ENCODE measurements at regions not wholly inside any gene's neighbourhood (a gene's known extent, or its start where the extent isn't known, plus 50 kb on each side); places are given as distances from the start of the nearest gene placed in this dataset.

DNA sequence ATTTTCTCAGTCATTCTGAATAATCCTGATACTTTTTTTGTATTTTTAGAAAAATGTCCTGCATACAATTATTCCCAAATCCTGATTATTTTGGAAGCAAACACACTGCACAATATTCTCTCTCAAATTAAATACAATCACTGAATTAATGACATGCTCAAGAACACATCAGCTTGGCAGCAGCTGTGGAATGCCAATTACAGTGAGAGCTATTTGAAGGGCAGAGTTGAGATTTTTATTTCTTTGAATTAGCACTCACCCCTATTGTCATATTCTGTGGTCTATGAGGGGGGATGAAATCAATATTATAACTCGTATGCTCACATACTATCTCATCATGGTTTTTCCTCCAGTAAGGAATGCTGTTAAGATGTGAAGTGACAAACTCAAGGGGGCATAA is 312.2 kb downstream of the CNTN3 start:
- no peak for DNase-seq (ENCODE audit: low read depth)
- H3K4me3 ChIP-seq (ENCODE audit: low read depth, low read length), result no peak overlapping the region
- TF ChIP-seq, protein P1, sequence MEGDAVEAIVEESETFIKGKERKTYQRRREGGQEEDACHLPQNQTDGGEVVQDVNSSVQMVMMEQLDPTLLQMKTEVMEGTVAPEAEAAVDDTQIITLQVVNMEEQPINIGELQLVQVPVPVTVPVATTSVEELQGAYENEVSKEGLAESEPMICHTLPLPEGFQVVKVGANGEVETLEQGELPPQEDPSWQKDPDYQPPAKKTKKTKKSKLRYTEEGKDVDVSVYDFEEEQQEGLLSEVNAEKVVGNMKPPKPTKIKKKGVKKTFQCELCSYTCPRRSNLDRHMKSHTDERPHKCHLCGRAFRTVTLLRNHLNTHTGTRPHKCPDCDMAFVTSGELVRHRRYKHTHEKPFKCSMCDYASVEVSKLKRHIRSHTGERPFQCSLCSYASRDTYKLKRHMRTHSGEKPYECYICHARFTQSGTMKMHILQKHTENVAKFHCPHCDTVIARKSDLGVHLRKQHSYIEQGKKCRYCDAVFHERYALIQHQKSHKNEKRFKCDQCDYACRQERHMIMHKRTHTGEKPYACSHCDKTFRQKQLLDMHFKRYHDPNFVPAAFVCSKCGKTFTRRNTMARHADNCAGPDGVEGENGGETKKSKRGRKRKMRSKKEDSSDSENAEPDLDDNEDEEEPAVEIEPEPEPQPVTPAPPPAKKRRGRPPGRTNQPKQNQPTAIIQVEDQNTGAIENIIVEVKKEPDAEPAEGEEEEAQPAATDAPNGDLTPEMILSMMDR (IDR thresholded peaks at IDR 0.05; ENCODE audit: control insufficient read depth, extremely low read depth, insufficient read depth), result no peak

DNA sequence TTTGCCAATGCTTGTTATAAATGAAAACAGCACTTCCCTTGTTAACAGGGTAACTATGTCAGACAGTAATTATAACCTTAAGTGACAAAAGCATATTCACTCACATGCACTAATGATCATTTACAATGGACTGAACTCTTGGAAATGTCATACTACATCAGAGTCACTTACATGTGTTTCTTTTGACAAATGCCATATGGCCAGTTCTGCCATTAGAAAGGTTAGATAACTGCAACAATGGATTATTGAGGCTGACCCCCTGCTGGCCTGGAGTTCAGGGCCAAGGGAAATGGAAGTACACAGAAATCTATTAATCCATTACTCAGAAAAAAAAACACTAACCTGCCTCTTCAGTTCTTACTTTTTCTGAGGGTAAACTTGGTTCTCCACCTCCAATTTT is 313.4 kb downstream of the CNTN3 start:
- no peak for DNase-seq (ENCODE audit: low read depth)
- H3K4me3 ChIP-seq (ENCODE audit: low read depth, low read length), result no peak overlapping the region
- TF ChIP-seq, protein P1 (IDR thresholded peaks at IDR 0.05; ENCODE audit: control insufficient read depth, extremely low read depth, insufficient read depth), result no peak

DNA sequence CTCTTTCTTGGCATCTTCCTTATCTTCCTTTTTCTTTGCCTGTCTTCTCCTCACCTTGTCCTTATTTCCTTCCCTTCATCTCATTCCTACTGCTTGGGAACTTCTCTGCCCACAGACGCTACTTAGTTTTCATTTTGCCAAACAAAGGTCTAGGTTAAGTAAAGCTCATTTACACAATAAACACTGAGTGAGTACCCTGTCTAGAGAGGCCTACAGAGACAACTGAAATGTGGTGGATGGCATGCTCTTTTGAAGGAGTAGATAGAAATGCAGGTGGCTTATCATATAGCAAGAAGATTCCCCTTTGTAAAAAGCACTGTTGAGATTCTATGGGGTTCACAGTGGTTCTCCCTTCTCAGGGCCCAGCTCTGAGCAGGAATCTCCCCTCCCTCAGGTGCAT is 319.0 kb downstream of the CNTN3 start:
- DNase-seq (ENCODE audit: low read depth), result no peak
- no peak overlapping the region for H3K4me3 ChIP-seq (ENCODE audit: low read depth, low read length)
- TF ChIP-seq, protein P1 (IDR thresholded peaks at IDR 0.05; ENCODE audit: control insufficient read depth, extremely low read depth, insufficient read depth), result no peak

DNA sequence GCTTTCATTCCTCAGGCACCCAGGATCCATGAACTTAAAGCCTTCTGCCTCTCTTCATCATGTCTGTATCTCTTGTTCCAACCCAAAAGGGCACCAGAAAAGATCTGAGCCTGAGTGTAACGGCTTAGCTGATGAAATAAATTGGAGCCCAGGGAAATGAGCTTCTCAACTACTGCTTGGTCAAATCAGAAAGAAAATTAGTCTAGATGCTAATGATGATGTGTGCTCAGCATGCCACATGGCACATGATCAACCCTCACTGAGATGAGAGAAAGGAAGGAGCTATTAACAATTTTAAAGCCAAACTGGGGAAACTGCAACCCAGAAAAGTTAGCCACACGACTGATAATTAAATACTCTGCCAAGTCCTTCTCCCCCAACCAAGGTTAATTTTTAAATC is 325.7 kb downstream of the CNTN3 start:
- TF ChIP-seq, protein P1 (IDR thresholded peaks at IDR 0.05; ENCODE audit: control insufficient read depth, extremely low read depth, insufficient read depth), result no peak
- H3K4me3 ChIP-seq (ENCODE audit: low read depth, low read length), result no peak overlapping the region
- no peak for DNase-seq (ENCODE audit: low read depth)

DNA sequence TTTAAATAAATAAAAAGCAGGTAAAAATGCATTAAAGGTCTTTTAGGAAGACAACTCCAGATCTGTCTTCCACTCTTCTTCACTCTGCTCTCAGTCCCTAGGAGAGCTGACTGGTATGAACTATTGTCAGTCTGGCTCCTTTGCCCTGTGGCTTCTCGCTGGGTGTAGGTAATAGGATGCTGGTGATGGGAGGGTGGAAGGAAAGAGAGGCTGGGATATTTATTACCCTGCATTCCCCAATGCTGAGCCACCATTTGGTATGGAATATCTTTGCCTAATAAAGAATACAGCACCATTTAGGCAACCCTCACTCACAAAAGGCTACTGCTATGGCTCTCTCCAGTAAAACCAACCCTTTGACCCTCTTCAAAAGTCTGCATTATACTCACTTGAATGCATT is 326.9 kb downstream of the CNTN3 start:
- TF ChIP-seq, protein P1 (IDR thresholded peaks at IDR 0.05; ENCODE audit: control insufficient read depth, extremely low read depth, insufficient read depth), result no peak
- DNase-seq (ENCODE audit: low read depth), result no peak
- H3K4me3 ChIP-seq (ENCODE audit: low read depth, low read length), result no peak overlapping the region

DNA sequence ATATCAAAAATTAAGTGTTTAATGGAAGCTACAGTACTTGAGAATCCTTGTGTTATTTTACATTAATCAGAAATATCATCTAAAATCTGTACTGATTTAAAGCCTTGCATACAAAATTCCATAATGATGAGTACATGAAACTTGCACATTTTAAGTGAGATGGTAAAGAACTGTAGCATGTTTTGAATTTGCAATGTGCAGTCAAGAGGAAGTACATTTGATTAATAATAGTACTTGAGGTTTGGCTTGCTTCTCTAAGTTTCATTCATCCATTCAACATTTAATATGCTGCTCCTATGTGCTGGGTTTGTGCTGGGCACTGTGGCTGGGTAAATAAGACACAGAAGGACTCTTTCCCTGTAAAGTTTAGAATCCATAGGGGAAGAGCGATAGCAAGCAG is 332.3 kb downstream of the CNTN3 start:
- H3K4me3 ChIP-seq (ENCODE audit: low read depth, low read length), result no peak overlapping the region
- TF ChIP-seq, protein P1 (IDR thresholded peaks at IDR 0.05; ENCODE audit: control insufficient read depth, extremely low read depth, insufficient read depth), result no peak
- no peak for DNase-seq (ENCODE audit: low read depth)

DNA sequence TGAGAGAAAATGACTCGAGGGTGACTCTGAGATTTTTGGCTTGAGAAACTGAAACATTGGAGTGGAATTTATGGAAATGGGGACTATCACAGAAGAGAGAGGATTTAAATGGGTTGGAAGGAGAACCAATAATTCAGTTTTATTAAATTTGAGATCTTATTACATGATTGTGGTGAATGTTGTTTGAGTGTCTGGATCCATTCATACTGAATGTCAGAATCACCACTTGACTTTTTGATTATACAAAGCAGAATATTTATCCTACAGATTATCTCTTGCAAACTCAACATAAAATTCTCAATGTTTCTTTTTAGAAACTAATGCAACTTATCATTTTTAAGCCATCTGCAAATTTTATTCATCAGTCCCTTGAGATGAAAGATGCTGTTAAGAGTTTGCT is 332.8 kb downstream of the CNTN3 start:
- no peak for DNase-seq (ENCODE audit: low read depth)
- no peak overlapping the region for H3K4me3 ChIP-seq (ENCODE audit: low read depth, low read length)
- TF ChIP-seq, protein P1 (IDR thresholded peaks at IDR 0.05; ENCODE audit: control insufficient read depth, extremely low read depth, insufficient read depth), result no peak
